Endothelial cell of umbilical vein (primary cell): ENCODE measurements at regions not wholly inside any gene's neighbourhood (a gene's known extent, or its start where the extent isn't known, plus 50 kb on each side); places are given as distances from the start of the nearest gene placed in this dataset.

Source experiments
- BruUV-seq: library from RNA; stranded (reverse); fragments of 400-500 nt; replicated peaks from 2 replicates; lab custom pipeline; 2021; lab: Mats Ljungman, UMichigan
- CTCF ChIA-PET: fragments of 300-600, 350-600 bp; sonication (Branson Sonifier 250); formaldehyde crosslinking; loops from one replicate; lab custom pipeline; 2021; ENCODE audit warnings: antibody characterized with exemption, inconsistent platforms; lab: Charles Lee
- POLR2A ChIA-PET: fragments of 300-600, 350-600 bp; sonication (Branson Sonifier 250); formaldehyde crosslinking; loops from one replicate; lab custom pipeline; 2021; ENCODE audit warnings: antibody characterized with exemption, inconsistent platforms; lab: Charles Lee
- DNase-seq: peaks from one replicate; pipeline ENCODE4 v3.0.0-alpha.2; 2011; ENCODE audit warnings: low read depth, low spot score
- FAIRE-seq: peaks from 2 replicates; lab custom pipeline; 2011; peaks lifted over from hg19 to GRCh38; lab: Jason Lieb, UNC
- H2AFZ ChIP-seq: 2 replicates; pipeline ENCODE4 v1.6.0; 2012; ENCODE audit warnings: low read depth, low read length, control low read depth, inconsistent platforms
- H3K27ac ChIP-seq: 2 replicates; pipeline ENCODE4 v1.5.1; 2011; ENCODE audit warnings: low read depth, mild to moderate bottlenecking, control low read depth, low read length, moderate library complexity; ENCODE audit not compliant: insufficient read depth
- H3K27me3 ChIP-seq, 2 experiments: 2 replicates each; pipeline versions ENCODE4 v1.6.0 to v1.6.1; 2011; ENCODE audit warnings: low read length in 2 of 2, mixed read lengths in 1 of 2; ENCODE audit not compliant: control insufficient read depth in 2 of 2, insufficient read depth in 2 of 2
- H3K36me3 ChIP-seq, 2 experiments: 2 replicates in 1 of 2; 3 replicates in 1 of 2; pipeline ENCODE4 v1.5.1; 2011; ENCODE audit warnings: low read length in 2 of 2, mild to moderate bottlenecking in 1 of 2, moderate library complexity in 1 of 2; ENCODE audit not compliant: control insufficient read depth in 2 of 2, insufficient read depth in 2 of 2; ENCODE audit errors: extremely low read depth in 1 of 2
- H3K4me1 ChIP-seq: 3 replicates; pipeline ENCODE4 v1.5.1; 2011; ENCODE audit warnings: mild to moderate bottlenecking, low read length; ENCODE audit not compliant: control insufficient read depth, insufficient read depth; ENCODE audit errors: extremely low read depth
- H3K4me2 ChIP-seq: 2 replicates; pipeline ENCODE4 v1.6.1; 2011; ENCODE audit warnings: low read length, control low read depth, mixed read lengths; ENCODE audit not compliant: insufficient read depth
- H3K4me3 ChIP-seq, 3 experiments: fragments of 200-600 bp in 1 of 3; sonication (generic), shearing (Covaris generic) in 1 of 3; replicated peaks in 1 of 3; 2 replicates each; pipeline ENCODE4 v1.5.1; 2011 to 2016; ENCODE audit warnings: control low read depth in 3 of 3, low read length in 3 of 3, mild to moderate bottlenecking in 2 of 3, inconsistent platforms in 1 of 3, low read depth in 1 of 3, moderate library complexity in 1 of 3; ENCODE audit not compliant: insufficient read depth in 1 of 3
- H3K79me2 ChIP-seq: 2 replicates; pipeline ENCODE4 v1.6.0; 2012; ENCODE audit warnings: low read length, inconsistent platforms; ENCODE audit not compliant: control insufficient read depth, insufficient read depth
- H3K9ac ChIP-seq: replicated peaks from 2 replicates; pipeline ENCODE3; 2011; ENCODE audit warnings: low read length, control low read depth; ENCODE audit not compliant: insufficient read depth; ENCODE audit errors: extremely low read depth
- H3K9me1 ChIP-seq: replicated peaks from 3 replicates; pipeline ENCODE4 v1.6.0; 2011; ENCODE audit warnings: mild to moderate bottlenecking, low read length; ENCODE audit not compliant: control insufficient read depth, insufficient read depth; ENCODE audit errors: extremely low read depth
- H3K9me3 ChIP-seq: replicated peaks from 2 replicates; pipeline ENCODE4 v1.5.1; 2012; ENCODE audit warnings: low read length, inconsistent platforms; ENCODE audit not compliant: control insufficient read depth, insufficient read depth
- H4K20me1 ChIP-seq: replicated peaks from 2 replicates; pipeline ENCODE3; 2011; ENCODE audit warnings: mild to moderate bottlenecking, low read length; ENCODE audit not compliant: control insufficient read depth, insufficient read depth; ENCODE audit errors: extremely low read depth
- CTCF ChIP-seq, 2 donors: IDR thresholded peaks; 1 replicate in 1 of 2; 2 replicates in 1 of 2; pipeline ENCODE4 v1.5.1; 2011; ENCODE audit warnings: low read length in 2 of 2, mild to moderate bottlenecking in 2 of 2, moderate library complexity in 2 of 2, control low read depth in 1 of 2, inconsistent platforms in 1 of 2, low read depth in 1 of 2; ENCODE audit not compliant: insufficient read depth in 1 of 2; ENCODE audit errors: extremely low read depth in 1 of 2
- EZH2 ChIP-seq: IDR thresholded peaks from 2 replicates; pipeline ENCODE4 v1.6.1; 2012; ENCODE audit warnings: borderline replicate concordance, low read depth, mild to moderate bottlenecking, moderate library complexity, low read length, inconsistent platforms; ENCODE audit not compliant: severe bottlenecking
- FOS ChIP-seq: IDR thresholded peaks from 2 replicates; pipeline ENCODE4 v1.6.1; 2011; ENCODE audit warnings: mild to moderate bottlenecking, low read length, moderate library complexity, borderline replicate concordance; ENCODE audit not compliant: insufficient read depth
- GATA2 ChIP-seq: IDR thresholded peaks from 2 replicates; pipeline ENCODE4 v1.7.0; 2011; ENCODE audit warnings: low read depth, mild to moderate bottlenecking, moderate library complexity, mixed read lengths, low read length; ENCODE audit not compliant: insufficient read length, insufficient read depth
- JUN ChIP-seq: IDR thresholded peaks from 2 replicates; pipeline ENCODE4 v1.6.1; 2011; ENCODE audit warnings: borderline replicate concordance, low read depth; ENCODE audit not compliant: insufficient read length, insufficient read depth
- MAX ChIP-seq: IDR thresholded peaks from 2 replicates; pipeline ENCODE4 v1.6.1; 2011; ENCODE audit not compliant: insufficient read depth, insufficient read length
- MYC ChIP-seq: IDR thresholded peaks from one replicate; pipeline ENCODE4 v1.6.1; 2011; ENCODE audit warnings: mild to moderate bottlenecking, low read depth, low read length
- POLR2A ChIP-seq: IDR thresholded peaks from 2 replicates; pipeline ENCODE4 v1.6.1; 2012; ENCODE audit warnings: low read depth, mild to moderate bottlenecking, control low read depth, low read length
- POLR2AphosphoS5 ChIP-seq: IDR thresholded peaks from 2 replicates; pipeline ENCODE4 v1.6.1; 2012; ENCODE audit warnings: low read depth, mild to moderate bottlenecking, control low read depth, low read length, moderate library complexity; ENCODE audit not compliant: insufficient read depth
- dilution Hi-C: fragments of 300-500 bp; cut with MboI; formaldehyde crosslinking; loops from one replicate; pipeline ENCODE4 v1.15.0; 2019; ENCODE audit warnings: low sequenced_read_pairs; ENCODE audit not compliant: extremely low pct_ligation_motif_present
- intact Hi-C: fragments of 100-400 bp; cut with micrococcal nuclease; formaldehyde crosslinking; loops from one replicate; pipeline ENCODE4 v1.10.0; 2022

- dilution Hi-C loops (no loop called here), intact Hi-C loops (no loop called here)
- Histone ChIP-seq H2AFZ (no peak overlapping the region), H3K27ac (no peak overlapping the region), H3K79me2 (no peaks in the 10 kb centered on the region), H3K4me2 (no peak overlapping the region), H3K9me3 (no peaks in the 10 kb centered on the region), H3K4me3 (no peak overlapping the region), H3K36me3 (no peaks in the 10 kb centered on the region), H3K27me3 (no peaks in the 10 kb centered on the region), H3K9ac (no peak overlapping the region), H4K20me1 (no peaks in the 10 kb centered on the region), H3K4me1 (no peaks in the 10 kb centered on the region), H3K9me1 (no peaks in the 10 kb centered on the region)
- BruUV-seq: no TSS peak
- TF ChIP-seq MAX (no peak), EZH2 (no peak), FOS (no peak), POLR2AphosphoS5 (no peak), MYC (no peak), JUN (no peak), CTCF (IDR thresholded peaks at IDR 0.05; ENCODE audit: extremely low read depth in 1 of 2, insufficient read depth in 1 of 2, low read depth in 1 of 2, low read length in 2 of 2) (no peak), POLR2A (no peak), GATA2 (no peak)
- POLR2A ChIA-PET: no interaction called here
- no peak for FAIRE-seq
- CTCF ChIA-PET: interaction anchor here (1.1 to 2.6 kb wide), 3 partner anchors 10 to 32 kb away, joined by 4 to 13 read pairs (median 5); no protein-coding TSS in a partner anchor
- no peak for DNase-seq
These were observed 87.2 kb upstream of the KCNMA1 start for GRCh38 chr10:77724820-77725219.
